ENCODE measurements at regions not wholly inside any gene's neighbourhood (a gene's known extent, or its start where the extent isn't known, plus 50 kb on each side); places are given as distances from the start of the nearest gene placed in this dataset.
"Not testable (repeated sequence)": the region's sequence is repeated elsewhere in the genome, so short reads cannot be mapped to it uniquely, and the experiment has no call there.

- no peak for DNase-seq (ENCODE audit: low read depth)
Observed at GRCh38 chr4:163273922-163274321, 58.5 kb downstream of the NPY1R start.

GRCh38 chr4:163273203-163273602, 59.2 kb downstream of the NPY1R start:
- DNase-seq (ENCODE audit: low read depth) = no peak

- no peak for DNase-seq (ENCODE audit: low read depth)
Observed at GRCh38 chr4:163271555-163272127, 60.8 kb downstream of the NPY1R start.

GRCh38 chr4:163269869-163270268, 62.5 kb downstream of the NPY1R start:
- DNase-seq (ENCODE audit: low read depth) = no peak

- no peak for DNase-seq (ENCODE audit: low read depth)
Observed at GRCh38 chr4:163269166-163269565, 63.2 kb downstream of the NPY1R start.

GRCh38 chr4:163264934-163265333, 67.5 kb downstream of the NPY1R start:
- no peak for DNase-seq (ENCODE audit: low read depth)

- no peak for DNase-seq (ENCODE audit: low read depth)
Observed at GRCh38 chr4:163263606-163264005, 68.8 kb downstream of the NPY1R start.

GRCh38 chr4:163256680-163257343, 75.6 kb downstream of the NPY1R start:
- DNase-seq (ENCODE audit: low read depth) = no peak

- DNase-seq (ENCODE audit: low read depth) = peak; percentile 5
Observed at GRCh38 chr4:163251204-163251603, 81.2 kb downstream of the NPY1R start.

- no peak for DNase-seq (ENCODE audit: low read depth)
Observed at GRCh38 chr4:163249042-163249441, 82.4 kb upstream of the NAF1 start.

GRCh38 chr4:163245044-163245728, 78.5 kb upstream of the NAF1 start:
- no peak for DNase-seq (ENCODE audit: low read depth)

GRCh38 chr4:163243297-163243981, 76.7 kb upstream of the NAF1 start:
- no peak for DNase-seq (ENCODE audit: low read depth)

- DNase-seq (ENCODE audit: low read depth) = no peak
Observed at GRCh38 chr4:163237856-163238255, 71.2 kb upstream of the NAF1 start.

GRCh38 chr4:163236389-163236788, 69.7 kb upstream of the NAF1 start:
- not testable (repeated sequence) for DNase-seq (ENCODE audit: low read depth)

- DNase-seq (ENCODE audit: low read depth) = no peak
Observed at GRCh38 chr4:163233321-163233720, 66.6 kb upstream of the NAF1 start.

- no peak for DNase-seq (ENCODE audit: low read depth)
Observed at GRCh38 chr4:163228648-163229047, 62.0 kb upstream of the NAF1 start.

- DNase-seq (ENCODE audit: low read depth) = no peak
Observed at GRCh38 chr4:163221467-163221866, 54.8 kb upstream of the NAF1 start.

GRCh38 chr4:163217505-163217904, 50.8 kb upstream of the NAF1 start:
- no peak for DNase-seq (ENCODE audit: low read depth)

Measured in M059J (cell line).